Breast epithelium (tissue), 3 donors: ENCODE measurements at regions not wholly inside any gene's neighbourhood (a gene's known extent, or its start where the extent isn't known, plus 50 kb on each side); places are given as distances from the start of the nearest gene placed in this dataset.

Experiments
- POLR2A ChIP-seq: fragments of 450-650 bp; IDR thresholded peaks from one replicate; pipeline ENCODE4 v1.6.1; 2016; ENCODE audit warnings: antibody characterized with exemption, mild to moderate bottlenecking, moderate library complexity
- POLR2AphosphoS5 ChIP-seq, 3 donors: sonication (generic); formaldehyde crosslinking; IDR thresholded peaks; one replicate each; pipeline ENCODE4 v1.6.1; 2017; ENCODE audit warnings: antibody characterized with exemption in 3 of 3
- TF ChIP-seq, protein P1 (sequence below), 3 donors: fragments of 450-650 bp; IDR thresholded peaks; one replicate each; pipeline ENCODE4 v1.5.1; 2016 to 2017; ENCODE audit warnings: antibody characterized with exemption in 3 of 3, mild to moderate bottlenecking in 3 of 3, moderate library complexity in 3 of 3

DNA sequence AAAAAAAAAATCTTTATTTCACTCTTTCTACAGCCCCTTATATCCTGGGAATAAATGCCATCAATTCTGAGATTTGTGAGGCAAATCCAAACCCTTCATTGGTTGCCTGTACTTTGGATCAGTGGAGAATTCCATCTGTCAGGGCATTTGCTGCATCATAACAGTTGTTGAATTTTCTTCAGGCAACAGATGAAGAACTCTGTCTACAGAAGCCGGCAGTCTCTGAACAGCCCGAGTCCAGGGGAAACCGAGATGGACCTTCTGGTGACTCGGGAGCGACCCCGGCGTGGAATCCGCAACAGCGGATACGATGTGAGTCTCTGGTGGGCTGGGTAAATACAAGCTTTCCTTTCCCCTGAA, 82.3 kb downstream of the C11orf91 start:
- TF ChIP-seq, protein P1, sequence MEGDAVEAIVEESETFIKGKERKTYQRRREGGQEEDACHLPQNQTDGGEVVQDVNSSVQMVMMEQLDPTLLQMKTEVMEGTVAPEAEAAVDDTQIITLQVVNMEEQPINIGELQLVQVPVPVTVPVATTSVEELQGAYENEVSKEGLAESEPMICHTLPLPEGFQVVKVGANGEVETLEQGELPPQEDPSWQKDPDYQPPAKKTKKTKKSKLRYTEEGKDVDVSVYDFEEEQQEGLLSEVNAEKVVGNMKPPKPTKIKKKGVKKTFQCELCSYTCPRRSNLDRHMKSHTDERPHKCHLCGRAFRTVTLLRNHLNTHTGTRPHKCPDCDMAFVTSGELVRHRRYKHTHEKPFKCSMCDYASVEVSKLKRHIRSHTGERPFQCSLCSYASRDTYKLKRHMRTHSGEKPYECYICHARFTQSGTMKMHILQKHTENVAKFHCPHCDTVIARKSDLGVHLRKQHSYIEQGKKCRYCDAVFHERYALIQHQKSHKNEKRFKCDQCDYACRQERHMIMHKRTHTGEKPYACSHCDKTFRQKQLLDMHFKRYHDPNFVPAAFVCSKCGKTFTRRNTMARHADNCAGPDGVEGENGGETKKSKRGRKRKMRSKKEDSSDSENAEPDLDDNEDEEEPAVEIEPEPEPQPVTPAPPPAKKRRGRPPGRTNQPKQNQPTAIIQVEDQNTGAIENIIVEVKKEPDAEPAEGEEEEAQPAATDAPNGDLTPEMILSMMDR (IDR thresholded peaks at IDR 0.05): no peak
- TF ChIP-seq POLR2A (no peak), POLR2AphosphoS5 (IDR thresholded peaks at IDR 0.05) (no peak)
